Spleen (tissue), 7 donors: ENCODE measurements at regions not wholly inside any gene's neighbourhood (a gene's known extent, or its start where the extent isn't known, plus 50 kb on each side); places are given as distances from the start of the nearest gene placed in this dataset.

ENCODE experiments used
- CTCF ChIP-seq, 11 experiments: fragments of 200-600 bp in 7 of 11; fragments of 450-650 bp in 4 of 11; sonication (generic) in 4 of 11; IDR thresholded peaks in 8 of 11; conservative IDR thresholded peaks in 3 of 11; 1 replicate in 7 of 11; 2 replicates in 4 of 11; pipeline versions ENCODE4 v1.4.0 to v1.8.0; 2016 to 2021; ENCODE audit warnings: antibody characterized with exemption in 11 of 11, inconsistent platforms in 4 of 11, mild to moderate bottlenecking in 1 of 11
- POLR2A ChIP-seq, 3 donors: fragments of 450-650 bp; IDR thresholded peaks; one replicate each; pipeline ENCODE4 v1.5.1; 2017; ENCODE audit warnings: antibody characterized with exemption in 3 of 3, mild to moderate bottlenecking in 1 of 3
- donor health status: DM: no; HTN: no; CAD: no; lungs with moderate emphysema.
- donor health status: DM: no; HTN: no; CAD: no.
- donor health status: DM: no; HTN: no; CAD: no.

GRCh38 chr2:128684523-128684922, 365.9 kb upstream of the HS6ST1 start:
- no peak for TF ChIP-seq POLR2A (IDR thresholded peaks at IDR 0.05)
- no peak for TF ChIP-seq CTCF (IDR thresholded peaks at IDR 0.05 in 8 of 11, conservative IDR thresholded peaks at IDR 0.05 in 3 of 11)
